ENCODE measurements at regions not wholly inside any gene's neighbourhood (a gene's known extent, or its start where the extent isn't known, plus 50 kb on each side); places are given as distances from the start of the nearest gene placed in this dataset.

- TF ChIP-seq EZH2 (IDR thresholded peaks at IDR 0.05; ENCODE audit: low read depth), result no peak
- TF ChIP-seq, protein P1, sequence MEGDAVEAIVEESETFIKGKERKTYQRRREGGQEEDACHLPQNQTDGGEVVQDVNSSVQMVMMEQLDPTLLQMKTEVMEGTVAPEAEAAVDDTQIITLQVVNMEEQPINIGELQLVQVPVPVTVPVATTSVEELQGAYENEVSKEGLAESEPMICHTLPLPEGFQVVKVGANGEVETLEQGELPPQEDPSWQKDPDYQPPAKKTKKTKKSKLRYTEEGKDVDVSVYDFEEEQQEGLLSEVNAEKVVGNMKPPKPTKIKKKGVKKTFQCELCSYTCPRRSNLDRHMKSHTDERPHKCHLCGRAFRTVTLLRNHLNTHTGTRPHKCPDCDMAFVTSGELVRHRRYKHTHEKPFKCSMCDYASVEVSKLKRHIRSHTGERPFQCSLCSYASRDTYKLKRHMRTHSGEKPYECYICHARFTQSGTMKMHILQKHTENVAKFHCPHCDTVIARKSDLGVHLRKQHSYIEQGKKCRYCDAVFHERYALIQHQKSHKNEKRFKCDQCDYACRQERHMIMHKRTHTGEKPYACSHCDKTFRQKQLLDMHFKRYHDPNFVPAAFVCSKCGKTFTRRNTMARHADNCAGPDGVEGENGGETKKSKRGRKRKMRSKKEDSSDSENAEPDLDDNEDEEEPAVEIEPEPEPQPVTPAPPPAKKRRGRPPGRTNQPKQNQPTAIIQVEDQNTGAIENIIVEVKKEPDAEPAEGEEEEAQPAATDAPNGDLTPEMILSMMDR (conservative IDR thresholded peaks at IDR 0.05), result no peak
- no peaks in the 10 kb centered on the region for H3K4me1 ChIP-seq (replicated peaks; ENCODE audit: insufficient read depth)
- intact Hi-C loops (cut with micrococcal nuclease; ENCODE audit: unreplicated experiment), result no loop called here
- ChIA-PET CTCF (no interaction called here), POLR2A (ENCODE audit: unreplicated experiment) (no interaction called here)
- H3K9me2 ChIP-seq (ENCODE audit: insufficient read depth), result no peaks in the 10 kb centered on the region
- no peak for DNase-seq
- no peak overlapping the region for H3K4me3 ChIP-seq
- no peak overlapping the region for H3K4me2 ChIP-seq
- H4K20me1 ChIP-seq (ENCODE audit: insufficient read depth), result no peaks in the 10 kb centered on the region
- no peaks in the 10 kb centered on the region for H3K79me2 ChIP-seq (ENCODE audit: low read depth)
- no peaks in the 10 kb centered on the region for H3K9me3 ChIP-seq (ENCODE audit: insufficient read depth, low read depth)
- H3K27me3 ChIP-seq (ENCODE audit: insufficient read depth, low read depth), result no peaks in the 10 kb centered on the region
- H3F3A ChIP-seq (ENCODE audit: insufficient read depth, low read depth), result no peaks in the 10 kb centered on the region
- no peaks in the 10 kb centered on the region for H3K36me3 ChIP-seq (ENCODE audit: low read depth)
- BruUV-seq (replicated peaks), result no TSS peak
- H3K27ac ChIP-seq, result no peak overlapping the region
- H2AFZ ChIP-seq, result no peak overlapping the region
Observed at GRCh38 chr6:50289366-50289765, 239.6 kb upstream of the DEFB112 start.

DNA sequence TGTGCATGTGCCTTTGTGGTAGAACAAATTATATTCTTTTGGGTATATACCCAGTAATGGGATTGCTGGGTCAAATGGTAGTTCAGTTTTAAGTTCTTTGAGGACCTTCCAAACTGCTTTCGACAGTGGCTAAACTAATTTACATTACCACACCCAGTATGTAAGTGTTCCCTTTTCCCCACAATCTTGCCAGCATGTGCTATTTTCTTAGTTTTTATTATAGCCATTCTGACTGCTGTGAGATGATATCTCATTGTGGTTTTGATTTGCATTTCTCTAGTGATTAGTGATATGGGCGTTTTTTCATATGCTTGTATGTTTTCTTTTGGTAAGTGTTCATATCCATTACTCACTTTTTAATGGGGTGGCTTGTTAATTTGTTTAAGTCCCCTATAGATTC lies 251.6 kb upstream of the DEFB112 start:
- H3K27ac ChIP-seq, result no peak overlapping the region
- H3K9me3 ChIP-seq (ENCODE audit: insufficient read depth, low read depth), result no peaks in the 10 kb centered on the region
- no peaks in the 10 kb centered on the region for H3K27me3 ChIP-seq (ENCODE audit: insufficient read depth, low read depth)
- H3K4me1 ChIP-seq (replicated peaks; ENCODE audit: insufficient read depth), result no peaks in the 10 kb centered on the region
- no peak overlapping the region for H2AFZ ChIP-seq
- H3K36me3 ChIP-seq (ENCODE audit: low read depth), result no peaks in the 10 kb centered on the region
- CTCF ChIA-PET, result no interaction called here
- no peaks in the 10 kb centered on the region for H3K9me2 ChIP-seq (ENCODE audit: insufficient read depth)
- TF ChIP-seq EZH2 (IDR thresholded peaks at IDR 0.05; ENCODE audit: low read depth), result no peak
- TF ChIP-seq, protein P1 (conservative IDR thresholded peaks at IDR 0.05), result no peak
- POLR2A ChIA-PET (ENCODE audit: unreplicated experiment), result no interaction called here
- no peak overlapping the region for H3K4me2 ChIP-seq
- no peak for DNase-seq
- no TSS peak for BruUV-seq (replicated peaks)
- H4K20me1 ChIP-seq (ENCODE audit: insufficient read depth), result no peaks in the 10 kb centered on the region
- no peaks in the 10 kb centered on the region for H3K79me2 ChIP-seq (ENCODE audit: low read depth)
- H3K4me3 ChIP-seq, result no peak overlapping the region
- intact Hi-C loops (cut with micrococcal nuclease; ENCODE audit: unreplicated experiment), result no loop called here
- H3F3A ChIP-seq (ENCODE audit: insufficient read depth, low read depth), result no peaks in the 10 kb centered on the region

DNA sequence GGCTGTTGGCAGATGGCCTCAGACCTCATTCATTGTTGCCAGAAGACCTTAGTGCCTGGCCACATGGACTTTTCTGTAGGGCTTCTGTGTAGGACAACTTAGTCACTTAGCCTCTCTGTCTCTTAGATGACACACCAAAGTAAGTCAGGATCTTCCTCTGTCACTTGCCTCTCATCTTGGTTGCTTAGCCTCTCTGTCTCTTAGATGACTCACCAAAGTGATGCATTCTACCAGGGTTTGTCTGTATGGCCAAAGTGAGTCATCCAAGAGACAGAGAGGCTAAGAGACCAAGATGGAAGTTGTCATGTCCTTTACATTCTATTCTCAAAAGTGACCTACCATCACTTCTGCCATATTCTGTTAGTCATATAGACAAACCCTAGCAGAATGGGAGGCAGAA lies 255.9 kb upstream of the DEFB112 start:
- Histone ChIP-seq H3K9me2 (ENCODE audit: insufficient read depth) (no peaks in the 10 kb centered on the region), H3K27ac (no peak overlapping the region), H4K20me1 (ENCODE audit: insufficient read depth) (no peaks in the 10 kb centered on the region), H3K4me2 (no peak overlapping the region), H2AFZ (no peak overlapping the region), H3K27me3 (ENCODE audit: insufficient read depth, low read depth) (no peaks in the 10 kb centered on the region), H3K36me3 (ENCODE audit: low read depth) (no peaks in the 10 kb centered on the region), H3F3A (ENCODE audit: insufficient read depth, low read depth) (no peaks in the 10 kb centered on the region), H3K79me2 (ENCODE audit: low read depth) (no peaks in the 10 kb centered on the region), H3K4me3 (no peak overlapping the region), H3K9me3 (ENCODE audit: insufficient read depth, low read depth) (no peaks in the 10 kb centered on the region), H3K4me1 (replicated peaks; ENCODE audit: insufficient read depth) (no peaks in the 10 kb centered on the region)
- intact Hi-C loops (cut with micrococcal nuclease; ENCODE audit: unreplicated experiment), result no loop called here
- ChIA-PET POLR2A (ENCODE audit: unreplicated experiment) (no interaction called here), CTCF (no interaction called here)
- no TSS peak for BruUV-seq (replicated peaks)
- TF ChIP-seq EZH2 (IDR thresholded peaks at IDR 0.05; ENCODE audit: low read depth), result no peak
- TF ChIP-seq, protein P1 (conservative IDR thresholded peaks at IDR 0.05), result no peak
- no peak for DNase-seq

All from PC-9 (cell line).